ENCODE measurements at regions not wholly inside any gene's neighbourhood (a gene's known extent, or its start where the extent isn't known, plus 50 kb on each side); places are given as distances from the start of the nearest gene placed in this dataset.

- TF ChIP-seq CTCF (IDR thresholded peaks at IDR 0.05; ENCODE audit: low read depth, low read length, missing control alignments), result no peak
- H3K4me3 ChIP-seq (ENCODE audit: low read depth, low read length), result no peak overlapping the region
- DNase-seq (ENCODE audit: low read depth), result no peak
These were observed 136.5 kb downstream of the COPS8 start for GRCh38 chr2:237222178-237222577.

GRCh38 chr2:237222601-237223041 lies 136.9 kb downstream of the COPS8 start:
- no peak for DNase-seq (ENCODE audit: low read depth)
- no peak overlapping the region for H3K4me3 ChIP-seq (ENCODE audit: low read depth, low read length)
- no peak for TF ChIP-seq CTCF (IDR thresholded peaks at IDR 0.05; ENCODE audit: low read depth, low read length, missing control alignments)

- DNase-seq (ENCODE audit: low read depth), result no peak
- no peak for TF ChIP-seq CTCF (IDR thresholded peaks at IDR 0.05; ENCODE audit: low read depth, low read length, missing control alignments)
- no peak overlapping the region for H3K4me3 ChIP-seq (ENCODE audit: low read depth, low read length)
These were observed 137.6 kb downstream of the COPS8 start for GRCh38 chr2:237223201-237223861.

- DNase-seq (ENCODE audit: low read depth), result no peak
- no peak for TF ChIP-seq CTCF (IDR thresholded peaks at IDR 0.05; ENCODE audit: low read depth, low read length, missing control alignments)
- no peak overlapping the region for H3K4me3 ChIP-seq (ENCODE audit: low read depth, low read length)
These were observed 141.5 kb downstream of the COPS8 start for GRCh38 chr2:237227190-237227589.

GRCh38 chr2:237227592-237228280 lies 142.0 kb downstream of the COPS8 start:
- TF ChIP-seq CTCF (IDR thresholded peaks at IDR 0.05; ENCODE audit: low read depth, low read length, missing control alignments), result no peak
- H3K4me3 ChIP-seq (ENCODE audit: low read depth, low read length), result no peak overlapping the region

GRCh38 chr2:237228281-237228625 lies 142.6 kb downstream of the COPS8 start:
- H3K4me3 ChIP-seq (ENCODE audit: low read depth, low read length), result no peak overlapping the region
- TF ChIP-seq CTCF (IDR thresholded peaks at IDR 0.05; ENCODE audit: low read depth, low read length, missing control alignments), result no peak
- DNase-seq (ENCODE audit: low read depth), result no peak

More at GRCh38 chr2:237227592-237228280, 142.0 kb downstream of the COPS8 start:
- no peak for DNase-seq (ENCODE audit: low read depth)

GRCh38 chr2:237229905-237230304 lies 144.2 kb downstream of the COPS8 start:
- H3K4me3 ChIP-seq (ENCODE audit: low read depth, low read length), result no peak overlapping the region
- TF ChIP-seq CTCF (IDR thresholded peaks at IDR 0.05; ENCODE audit: low read depth, low read length, missing control alignments), result no peak
- no peak for DNase-seq (ENCODE audit: low read depth)
